Caco-2 (cell line): ENCODE measurements at regions not wholly inside any gene's neighbourhood (a gene's known extent, or its start where the extent isn't known, plus 50 kb on each side); places are given as distances from the start of the nearest gene placed in this dataset.

Experiments used
- BruUV-seq: library from RNA; stranded (reverse); fragments of 400-500 nt; replicated peaks from 2 replicates; lab custom pipeline; 2021; lab: Mats Ljungman, UMichigan
- CTCF ChIA-PET: fragments of 300-600 bp; sonication (Branson Sonifier 250); formaldehyde crosslinking; loops from one replicate; lab custom pipeline; 2022; ENCODE audit warnings: antibody characterized with exemption; lab: Charles Lee
- POLR2A ChIA-PET: fragments of 300-600 bp; sonication (Branson Sonifier 250); formaldehyde crosslinking; loops from one replicate; lab custom pipeline; 2022; ENCODE audit warnings: antibody characterized with exemption; lab: Charles Lee
- DNase-seq, 2 experiments: peaks; one replicate each; pipeline versions ENCODE4 v3.0.0 to v3.0.0-alpha.2; 2020 to 2022
- H3K27me3 ChIP-seq: replicated peaks from 2 replicates; pipeline ENCODE4 v1.6.0; 2011; ENCODE audit warnings: low read length; ENCODE audit not compliant: control insufficient read depth, insufficient read depth
- H3K36me3 ChIP-seq: 2 replicates; pipeline ENCODE4 v1.5.1; 2011; ENCODE audit warnings: low read length; ENCODE audit not compliant: control insufficient read depth, insufficient read depth
- H3K4me1 ChIP-seq: fragments of 250-450 bp; sonication (Bioruptor Pico); 2 replicates; pipeline ENCODE4 v1.5.1; 2020; ENCODE audit warnings: mild to moderate bottlenecking
- H3K4me3 ChIP-seq: 2 replicates; pipeline ENCODE4 v1.5.1; 2011; ENCODE audit warnings: low read depth, mild to moderate bottlenecking, control low read depth, low read length
- H3K9me3 ChIP-seq: fragments of 250-450 bp; sonication (Bioruptor Pico); 2 replicates; pipeline ENCODE4 v1.5.1; 2020; ENCODE audit warnings: mild to moderate bottlenecking, moderate library complexity
- H3K27ac Mint-ChIP-seq: one replicate; pipeline ENCODE4 v1.8.0; 2022; ENCODE audit warnings: mixed read lengths; ENCODE audit not compliant: unreplicated experiment
- H3K27me3 Mint-ChIP-seq: one replicate; pipeline ENCODE4 v1.8.0; 2022; ENCODE audit warnings: mixed read lengths; ENCODE audit not compliant: insufficient read depth, unreplicated experiment
- H3K36me3 Mint-ChIP-seq: one replicate; pipeline ENCODE4 v1.8.0; 2022; ENCODE audit warnings: mild to moderate bottlenecking, mixed read lengths; ENCODE audit not compliant: insufficient read depth, unreplicated experiment
- H3K4me1 Mint-ChIP-seq: one replicate; pipeline ENCODE4 v1.8.0; 2022; ENCODE audit warnings: low read depth, mixed read lengths; ENCODE audit not compliant: unreplicated experiment
- H3K4me3 Mint-ChIP-seq: one replicate; pipeline ENCODE4 v1.8.0; 2022; ENCODE audit warnings: mild to moderate bottlenecking, moderate library complexity, mixed read lengths; ENCODE audit not compliant: unreplicated experiment
- H3K9me3 Mint-ChIP-seq: one replicate; pipeline ENCODE4 v1.8.0; 2022; ENCODE audit warnings: mixed read lengths; ENCODE audit not compliant: unreplicated experiment
- CTCF ChIP-seq, 2 experiments: fragments of 200-600 bp in 1 of 2; IDR thresholded peaks; 1 replicate in 1 of 2; 2 replicates in 1 of 2; pipeline versions ENCODE4 v1.5.1 to v1.8.0; 2011 to 2022; ENCODE audit warnings: antibody characterized with exemption in 1 of 2, control low read depth in 1 of 2, inconsistent platforms in 1 of 2, low read depth in 1 of 2, low read length in 1 of 2, mild to moderate bottlenecking in 1 of 2, moderate library complexity in 1 of 2; ENCODE audit not compliant: insufficient read depth in 1 of 2, severe bottlenecking in 1 of 2, unreplicated experiment in 1 of 2
- intact Hi-C: fragments of 100-400 bp; cut with micrococcal nuclease; formaldehyde crosslinking; loops from one replicate; pipeline ENCODE4 v1.10.0; 2022; ENCODE audit not compliant: unreplicated experiment

DNA sequence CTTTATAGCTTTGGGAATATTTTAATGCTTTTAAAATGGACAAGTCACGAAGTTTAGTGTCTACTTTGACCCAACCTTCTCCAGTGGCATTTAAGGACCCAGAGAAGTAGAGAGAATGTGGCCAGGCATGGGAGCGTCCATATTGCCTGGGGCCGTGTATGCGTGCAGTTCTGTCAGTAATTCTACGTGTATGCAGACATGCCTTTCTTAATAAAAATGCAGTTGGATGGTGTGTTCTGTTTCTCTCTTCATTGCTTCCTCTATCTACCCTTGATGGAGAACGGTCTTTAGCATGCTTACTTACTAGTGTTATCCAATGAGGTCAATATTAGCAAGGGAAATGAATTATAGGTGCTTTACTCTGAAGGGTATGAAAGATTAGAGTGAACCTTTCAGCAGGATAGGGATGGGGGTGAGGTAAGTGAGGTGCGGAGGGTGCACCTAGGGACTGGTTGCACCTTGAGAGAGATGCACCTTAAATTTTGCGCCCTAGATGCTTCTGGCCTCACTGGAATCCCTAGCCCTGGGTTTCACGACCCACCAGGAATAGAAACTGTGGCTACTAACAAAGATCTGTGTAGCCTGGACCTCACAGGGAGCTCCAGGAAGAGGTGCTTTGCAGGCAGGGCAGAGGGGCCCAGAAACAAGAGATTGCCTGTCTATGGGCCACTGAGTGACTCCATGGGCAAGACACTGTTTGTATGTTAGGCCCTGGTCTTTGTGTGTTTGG lies 194.3 kb downstream of the MYCN start:
- H3K27me3 ChIP-seq: no peaks in the 10 kb centered on the region
- no peaks in the 10 kb centered on the region for H3K9me3 ChIP-seq
- Mint-ChIP-seq H3K9me3 (no peaks in the 10 kb centered on the region), H3K4me3 (no peak overlapping the region), H3K36me3 (no peaks in the 10 kb centered on the region), H3K27ac (no peak overlapping the region), H3K27me3 (no peaks in the 10 kb centered on the region), H3K4me1 (no peaks in the 10 kb centered on the region)
- TF ChIP-seq CTCF (IDR thresholded peaks at IDR 0.05; ENCODE audit: insufficient read depth in 1 of 2, low read depth in 1 of 2, low read length in 1 of 2, severe bottlenecking in 1 of 2, unreplicated experiment in 1 of 2): no peak
- DNase-seq: no peak
- no peaks in the 10 kb centered on the region for H3K36me3 ChIP-seq
- intact Hi-C loops: no loop called here
- CTCF ChIA-PET: no interaction called here
- no TSS peak for BruUV-seq
- H3K4me3 ChIP-seq: no peak overlapping the region
- POLR2A ChIA-PET: no interaction called here
- no peaks in the 10 kb centered on the region for H3K4me1 ChIP-seq

- Mint-ChIP-seq H3K9me3 (no peaks in the 10 kb centered on the region), H3K36me3 (no peaks in the 10 kb centered on the region), H3K4me1 (no peaks in the 10 kb centered on the region), H3K27me3 (no peaks in the 10 kb centered on the region), H3K4me3 (no peak overlapping the region), H3K27ac (no peak overlapping the region)
- Histone ChIP-seq H3K4me1 (no peaks in the 10 kb centered on the region), H3K9me3 (no peaks in the 10 kb centered on the region), H3K4me3 (no peak overlapping the region), H3K36me3 (no peaks in the 10 kb centered on the region), H3K27me3 (no peaks in the 10 kb centered on the region)
- TF ChIP-seq CTCF (IDR thresholded peaks at IDR 0.05; ENCODE audit: insufficient read depth in 1 of 2, low read depth in 1 of 2, low read length in 1 of 2, severe bottlenecking in 1 of 2, unreplicated experiment in 1 of 2): no peak
- no peak for DNase-seq
- POLR2A ChIA-PET: no interaction called here
- intact Hi-C loops: no loop called here
- no TSS peak for BruUV-seq
- CTCF ChIA-PET: no interaction called here
These were observed 190.6 kb downstream of the MYCN start for GRCh38 chr2:16130906-16131400.

DNA sequence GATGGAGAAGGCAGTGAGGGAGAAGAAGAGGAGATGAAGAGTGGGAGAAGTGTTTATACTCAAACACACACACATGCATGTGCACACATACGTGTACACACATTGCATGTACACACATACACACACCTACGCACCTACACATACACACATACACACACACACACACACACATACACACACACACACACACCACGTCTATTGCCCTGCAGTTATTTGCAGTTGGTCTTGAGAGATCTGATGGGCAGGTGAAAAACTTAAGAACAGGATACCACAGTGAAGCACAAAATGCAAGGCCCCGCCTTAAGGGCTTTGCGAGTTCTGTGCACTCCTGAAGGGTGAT lies 190.2 kb downstream of the MYCN start:
- no peaks in the 10 kb centered on the region for H3K9me3 ChIP-seq
- POLR2A ChIA-PET: no interaction called here
- no peak overlapping the region for H3K4me3 ChIP-seq
- BruUV-seq: no TSS peak
- intact Hi-C loops: no loop called here
- Mint-ChIP-seq H3K9me3 (no peaks in the 10 kb centered on the region), H3K4me1 (no peaks in the 10 kb centered on the region), H3K36me3 (no peaks in the 10 kb centered on the region), H3K27me3 (no peaks in the 10 kb centered on the region), H3K27ac (no peak overlapping the region), H3K4me3 (no peak overlapping the region)
- no peaks in the 10 kb centered on the region for H3K36me3 ChIP-seq
- CTCF ChIA-PET: no interaction called here
- no peak for DNase-seq
- H3K4me1 ChIP-seq: no peaks in the 10 kb centered on the region
- no peak for TF ChIP-seq CTCF (IDR thresholded peaks at IDR 0.05; ENCODE audit: insufficient read depth in 1 of 2, low read depth in 1 of 2, low read length in 1 of 2, severe bottlenecking in 1 of 2, unreplicated experiment in 1 of 2)
- no peaks in the 10 kb centered on the region for H3K27me3 ChIP-seq
